ENCODE measurements at regions not wholly inside any gene's neighbourhood (a gene's known extent, or its start where the extent isn't known, plus 50 kb on each side); places are given as distances from the start of the nearest gene placed in this dataset.

DNA sequence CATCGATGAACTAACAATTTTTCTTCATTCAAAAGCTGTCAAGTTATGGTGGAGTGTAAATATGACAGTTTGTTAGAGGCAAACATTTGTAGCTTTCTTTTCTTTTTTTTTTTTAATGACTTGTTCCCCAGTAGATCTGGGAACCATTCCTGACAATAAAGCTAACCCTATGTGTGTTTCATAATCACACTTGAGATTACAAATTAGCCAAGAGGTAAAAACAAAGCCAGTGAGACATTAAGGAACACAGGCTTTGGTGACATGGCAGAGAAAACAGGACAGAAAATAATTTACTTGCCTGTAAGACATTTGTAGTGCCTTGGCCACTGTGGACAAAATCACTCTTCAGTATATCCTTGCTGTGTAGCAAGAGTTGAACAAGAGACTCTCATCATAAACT lies 135.9 kb downstream of the UBE2E3 start:
- no peak for TF ChIP-seq EZH2 (IDR thresholded peaks at IDR 0.05; ENCODE audit: borderline replicate concordance)
- TF ChIP-seq, protein P1, sequence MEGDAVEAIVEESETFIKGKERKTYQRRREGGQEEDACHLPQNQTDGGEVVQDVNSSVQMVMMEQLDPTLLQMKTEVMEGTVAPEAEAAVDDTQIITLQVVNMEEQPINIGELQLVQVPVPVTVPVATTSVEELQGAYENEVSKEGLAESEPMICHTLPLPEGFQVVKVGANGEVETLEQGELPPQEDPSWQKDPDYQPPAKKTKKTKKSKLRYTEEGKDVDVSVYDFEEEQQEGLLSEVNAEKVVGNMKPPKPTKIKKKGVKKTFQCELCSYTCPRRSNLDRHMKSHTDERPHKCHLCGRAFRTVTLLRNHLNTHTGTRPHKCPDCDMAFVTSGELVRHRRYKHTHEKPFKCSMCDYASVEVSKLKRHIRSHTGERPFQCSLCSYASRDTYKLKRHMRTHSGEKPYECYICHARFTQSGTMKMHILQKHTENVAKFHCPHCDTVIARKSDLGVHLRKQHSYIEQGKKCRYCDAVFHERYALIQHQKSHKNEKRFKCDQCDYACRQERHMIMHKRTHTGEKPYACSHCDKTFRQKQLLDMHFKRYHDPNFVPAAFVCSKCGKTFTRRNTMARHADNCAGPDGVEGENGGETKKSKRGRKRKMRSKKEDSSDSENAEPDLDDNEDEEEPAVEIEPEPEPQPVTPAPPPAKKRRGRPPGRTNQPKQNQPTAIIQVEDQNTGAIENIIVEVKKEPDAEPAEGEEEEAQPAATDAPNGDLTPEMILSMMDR (IDR thresholded peaks at IDR 0.05; ENCODE audit: poor library complexity) = no peak

All from hepatocyte (in vitro differentiated cells).